ENCODE measurements at regions not wholly inside any gene's neighbourhood (a gene's known extent, or its start where the extent isn't known, plus 50 kb on each side); places are given as distances from the start of the nearest gene placed in this dataset.

DNA sequence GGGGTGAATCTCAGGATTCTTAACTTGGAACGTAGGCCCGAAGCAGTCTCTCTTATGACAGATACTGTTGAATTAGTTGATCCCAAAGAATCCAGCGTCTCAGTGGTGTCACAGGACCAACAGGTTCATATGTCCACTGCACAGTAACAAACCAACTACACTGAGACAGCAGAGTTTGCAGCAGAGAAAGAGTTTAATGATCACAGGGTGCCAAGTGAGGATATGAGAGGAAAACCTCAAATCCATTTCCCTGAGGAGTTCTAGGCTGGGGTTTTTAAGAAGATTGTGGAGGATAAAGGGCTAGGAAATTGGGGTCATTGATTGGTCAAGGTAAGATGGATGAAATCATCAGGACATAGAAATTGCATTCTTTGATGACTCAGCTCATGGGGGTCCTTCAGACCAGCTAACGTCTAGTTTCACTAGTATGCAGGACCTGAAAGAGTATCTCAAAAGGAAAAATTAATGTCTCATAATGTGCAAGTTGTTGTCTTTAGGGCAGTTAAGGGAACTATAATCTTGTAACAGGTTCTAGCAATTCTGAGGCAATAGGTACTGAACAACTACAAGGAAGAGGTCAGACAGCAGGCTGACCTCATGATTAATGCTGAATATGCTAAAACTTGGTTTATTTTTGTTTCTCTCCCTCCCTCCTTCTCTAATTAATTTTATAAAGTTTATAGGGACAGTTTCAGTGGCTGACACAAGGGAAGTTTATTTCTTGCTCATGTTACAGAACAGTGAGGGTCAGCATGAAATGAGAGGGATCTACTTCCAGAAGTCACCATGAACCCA is 310.9 kb upstream of the NEBL start:
- TF ChIP-seq FOXP2 (optimal IDR thresholded peaks at IDR 0.05; ENCODE audit: borderline replicate concordance, extremely low read depth, extremely low read length, insufficient read depth) (no peak), TAF1 (IDR thresholded peaks at IDR 0.05; ENCODE audit: borderline replicate concordance, insufficient read depth, low read length) (no peak), POLR2AphosphoS5 (IDR thresholded peaks at IDR 0.05; ENCODE audit: low read depth, low read length) (no peak), REST (IDR thresholded peaks at IDR 0.05; ENCODE audit: insufficient read depth in 1 of 2, low read depth in 2 of 2, low read length in 2 of 2) (no peak), SIN3A (IDR thresholded peaks at IDR 0.05; ENCODE audit: borderline replicate concordance, insufficient read depth, low read length) (no peak)

GRCh38 chr10:21205328-21205727 is 308.2 kb upstream of the NEBL start:
- TF ChIP-seq POLR2AphosphoS5 (IDR thresholded peaks at IDR 0.05; ENCODE audit: low read depth, low read length) (no peak), FOXP2 (optimal IDR thresholded peaks at IDR 0.05; ENCODE audit: borderline replicate concordance, extremely low read depth, extremely low read length, insufficient read depth) (no peak), TAF1 (IDR thresholded peaks at IDR 0.05; ENCODE audit: borderline replicate concordance, insufficient read depth, low read length) (no peak), SIN3A (IDR thresholded peaks at IDR 0.05; ENCODE audit: borderline replicate concordance, insufficient read depth, low read length) (no peak), REST (IDR thresholded peaks at IDR 0.05; ENCODE audit: insufficient read depth in 1 of 2, low read depth in 2 of 2, low read length in 2 of 2) (no peak)

- TF ChIP-seq FOXP2 (optimal IDR thresholded peaks at IDR 0.05; ENCODE audit: borderline replicate concordance, extremely low read depth, extremely low read length, insufficient read depth), result no peak
- TF ChIP-seq POLR2AphosphoS5 (IDR thresholded peaks at IDR 0.05; ENCODE audit: low read depth, low read length), result no peak
- no peak for TF ChIP-seq REST (IDR thresholded peaks at IDR 0.05; ENCODE audit: insufficient read depth in 1 of 2, low read depth in 2 of 2, low read length in 2 of 2)
- no peak for TF ChIP-seq SIN3A (IDR thresholded peaks at IDR 0.05; ENCODE audit: borderline replicate concordance, insufficient read depth, low read length)
- TF ChIP-seq TAF1 (IDR thresholded peaks at IDR 0.05; ENCODE audit: borderline replicate concordance, insufficient read depth, low read length), result no peak
These were observed 306.5 kb upstream of the NEBL start for GRCh38 chr10:21203473-21204107.

DNA sequence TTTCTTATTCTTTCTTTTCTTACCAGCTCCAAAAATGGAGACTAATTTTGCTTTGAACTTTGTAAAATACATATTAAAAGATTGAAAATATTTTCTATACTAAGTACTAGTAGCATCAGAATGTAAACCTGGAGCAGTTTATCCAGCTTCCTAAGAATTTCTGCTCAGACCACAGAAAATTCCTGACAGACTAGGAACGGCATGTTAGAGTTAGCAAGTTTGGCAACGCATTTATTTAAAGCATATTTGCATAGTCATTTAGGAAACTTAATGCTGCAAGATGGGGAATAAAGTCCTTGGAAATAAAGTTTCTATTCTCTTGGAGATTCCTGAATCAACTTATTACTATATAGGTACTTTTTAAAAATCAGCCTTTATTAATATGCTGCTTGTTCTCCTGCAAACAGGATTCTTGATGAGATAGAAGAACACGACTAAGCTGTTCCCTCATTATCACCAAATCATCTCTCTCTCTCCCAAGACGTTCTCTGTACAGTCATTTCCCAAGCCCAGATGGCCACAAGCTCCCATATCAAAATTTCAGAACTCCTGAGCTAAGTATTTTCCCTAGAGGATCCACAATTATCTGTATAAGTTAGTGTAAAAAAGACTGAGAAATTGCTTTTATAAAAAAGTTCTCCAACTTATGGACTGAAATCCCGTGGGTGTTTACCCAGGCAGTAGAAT is 305.8 kb upstream of the NEBL start:
- TF ChIP-seq POLR2AphosphoS5 (IDR thresholded peaks at IDR 0.05; ENCODE audit: low read depth, low read length), result no peak
- no peak for TF ChIP-seq REST (IDR thresholded peaks at IDR 0.05; ENCODE audit: insufficient read depth in 1 of 2, low read depth in 2 of 2, low read length in 2 of 2)
- no peak for TF ChIP-seq SIN3A (IDR thresholded peaks at IDR 0.05; ENCODE audit: borderline replicate concordance, insufficient read depth, low read length)
- TF ChIP-seq TAF1 (IDR thresholded peaks at IDR 0.05; ENCODE audit: borderline replicate concordance, insufficient read depth, low read length), result no peak
- TF ChIP-seq FOXP2 (optimal IDR thresholded peaks at IDR 0.05; ENCODE audit: borderline replicate concordance, extremely low read depth, extremely low read length, insufficient read depth), result no peak

Measured in PFSK-1 (cell line).